ENCODE measurements at regions not wholly inside any gene's neighbourhood (a gene's known extent, or its start where the extent isn't known, plus 50 kb on each side); places are given as distances from the start of the nearest gene placed in this dataset.

DNA sequence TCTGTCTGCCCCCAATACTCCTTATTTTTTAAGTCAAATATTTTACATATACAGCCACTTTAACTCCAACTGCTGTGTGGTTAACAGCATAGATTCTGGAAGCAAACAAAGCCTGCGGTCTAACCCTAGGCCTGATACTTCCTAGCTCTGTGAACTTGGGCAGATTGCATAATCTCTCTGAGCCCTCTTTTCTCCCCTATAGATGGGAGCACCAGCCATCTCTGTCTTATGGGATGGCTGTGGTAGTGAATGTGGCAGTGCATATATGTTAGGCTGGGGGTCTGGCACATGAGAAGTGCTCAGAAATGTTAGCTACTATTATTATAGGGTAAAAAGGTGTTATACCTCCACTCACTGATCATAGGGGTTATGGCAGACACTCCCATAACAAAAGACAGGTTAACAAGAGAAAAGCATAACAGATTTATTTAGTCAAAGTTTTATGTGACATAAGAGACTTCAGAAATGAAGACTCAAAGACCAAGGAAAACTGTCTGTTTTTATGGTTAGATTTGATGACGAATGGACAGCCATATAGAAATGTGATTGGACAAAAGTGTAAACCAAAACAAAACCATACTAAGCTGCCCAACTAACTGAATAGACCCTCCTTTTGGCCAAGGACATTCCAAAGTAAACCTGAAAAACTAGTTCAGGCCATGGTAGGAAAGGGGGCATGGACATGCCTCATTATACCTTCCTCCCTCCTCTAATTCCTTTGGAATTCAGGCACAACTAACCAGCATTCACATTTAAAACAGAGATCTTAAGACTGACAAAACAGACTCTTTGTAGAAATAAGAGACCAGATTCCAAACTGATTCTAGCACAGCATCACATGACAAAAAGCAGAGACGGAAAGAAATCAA lies 53.9 kb upstream of the DAZL start:
- TF ChIP-seq POLR2A (IDR thresholded peaks at IDR 0.05; ENCODE audit: low read length) (no peak), GATA1 (IDR thresholded peaks at IDR 0.05; ENCODE audit: low read depth, low read length) (no peak)

Measured in erythroblast (primary cell).